Ishikawa (cell line): ENCODE measurements at regions not wholly inside any gene's neighbourhood (a gene's known extent, or its start where the extent isn't known, plus 50 kb on each side); places are given as distances from the start of the nearest gene placed in this dataset.

Experiments used
- CEBPB ChIP-seq: IDR thresholded peaks from 2 replicates; pipeline ENCODE4 v1.6.1; 2012
- CREB1 ChIP-seq: IDR thresholded peaks from 2 replicates; pipeline ENCODE4 v1.6.1; 2012; ENCODE audit warnings: low read depth
- EP300 ChIP-seq: IDR thresholded peaks from 2 replicates; pipeline ENCODE4 v1.6.1; 2012; ENCODE audit warnings: borderline replicate concordance
- NFIC ChIP-seq: IDR thresholded peaks from 2 replicates; pipeline ENCODE4 v1.6.1; 2012
- RAD21 ChIP-seq: IDR thresholded peaks from 2 replicates; pipeline ENCODE4 v1.6.1; 2012; ENCODE audit warnings: low read depth
- TAF1 ChIP-seq: IDR thresholded peaks from 2 replicates; pipeline ENCODE4 v1.6.1; 2012; ENCODE audit warnings: low read depth, mild to moderate bottlenecking
- TCF12 ChIP-seq: IDR thresholded peaks from 2 replicates; pipeline ENCODE4 v1.6.1; 2012; ENCODE audit warnings: low read depth
- TEAD4 ChIP-seq: IDR thresholded peaks from 2 replicates; pipeline ENCODE4 v1.6.1; 2012
- TF ChIP-seq, protein P1 (sequence below): IDR thresholded peaks from 2 replicates; pipeline ENCODE4 v1.6.1; 2012
- TF ChIP-seq, protein P2 (sequence below): IDR thresholded peaks from 2 replicates; pipeline ENCODE4 v1.6.1; 2012
- TF ChIP-seq, protein P3 (sequence below): IDR thresholded peaks from 2 replicates; pipeline ENCODE4 v1.6.1; 2012; ENCODE audit warnings: low read depth, mild to moderate bottlenecking

DNA sequence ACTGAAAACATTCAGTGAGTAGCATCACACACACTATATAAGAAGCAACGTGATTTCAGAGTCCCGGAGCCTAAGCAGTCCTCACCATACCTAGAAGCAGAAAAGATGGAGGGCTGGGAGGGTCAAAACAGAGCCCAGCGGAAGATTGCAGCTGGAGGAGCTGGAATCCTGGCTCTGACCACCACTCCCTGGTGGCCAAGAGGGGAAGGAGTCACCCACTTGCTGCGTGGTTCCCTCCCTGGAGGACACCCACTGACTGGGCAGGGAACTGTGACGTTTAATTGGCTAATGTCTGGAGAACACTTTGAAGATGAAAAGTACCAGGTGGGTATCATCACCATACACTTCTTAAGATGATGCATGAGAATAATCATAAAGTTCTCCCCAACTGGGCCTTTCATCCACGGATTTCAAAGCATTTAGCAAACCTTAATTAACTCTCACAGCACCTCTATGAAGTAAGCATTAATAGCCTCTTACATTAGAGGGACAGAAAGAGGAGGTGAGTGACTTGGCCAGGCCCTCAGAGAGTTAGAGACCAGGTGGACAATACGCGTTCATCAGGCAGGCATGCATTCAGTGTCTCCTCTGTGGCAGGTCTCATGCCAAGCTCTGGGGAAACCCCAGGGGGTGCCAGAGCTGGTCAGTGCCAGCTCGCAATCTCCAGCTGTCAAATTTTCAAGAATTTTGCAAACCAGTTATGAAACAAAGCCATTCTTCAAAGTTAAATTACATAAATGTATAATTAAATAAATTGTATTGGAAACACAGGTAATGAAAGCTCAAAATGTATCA, 137.9 kb downstream of the AXIN2 start:
- TF ChIP-seq TAF1 (no peak), RAD21 (no peak), CREB1 (no peak), EP300 (no peak), NFIC (no peak), CEBPB (no peak), TEAD4 (no peak), TCF12 (no peak)
- TF ChIP-seq, protein P1, sequence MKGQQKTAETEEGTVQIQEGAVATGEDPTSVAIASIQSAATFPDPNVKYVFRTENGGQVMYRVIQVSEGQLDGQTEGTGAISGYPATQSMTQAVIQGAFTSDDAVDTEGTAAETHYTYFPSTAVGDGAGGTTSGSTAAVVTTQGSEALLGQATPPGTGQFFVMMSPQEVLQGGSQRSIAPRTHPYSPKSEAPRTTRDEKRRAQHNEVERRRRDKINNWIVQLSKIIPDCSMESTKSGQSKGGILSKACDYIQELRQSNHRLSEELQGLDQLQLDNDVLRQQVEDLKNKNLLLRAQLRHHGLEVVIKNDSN = no peak
- TF ChIP-seq, protein P2, sequence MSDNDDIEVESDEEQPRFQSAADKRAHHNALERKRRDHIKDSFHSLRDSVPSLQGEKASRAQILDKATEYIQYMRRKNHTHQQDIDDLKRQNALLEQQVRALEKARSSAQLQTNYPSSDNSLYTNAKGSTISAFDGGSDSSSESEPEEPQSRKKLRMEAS = no peak
- TF ChIP-seq, protein P3, sequence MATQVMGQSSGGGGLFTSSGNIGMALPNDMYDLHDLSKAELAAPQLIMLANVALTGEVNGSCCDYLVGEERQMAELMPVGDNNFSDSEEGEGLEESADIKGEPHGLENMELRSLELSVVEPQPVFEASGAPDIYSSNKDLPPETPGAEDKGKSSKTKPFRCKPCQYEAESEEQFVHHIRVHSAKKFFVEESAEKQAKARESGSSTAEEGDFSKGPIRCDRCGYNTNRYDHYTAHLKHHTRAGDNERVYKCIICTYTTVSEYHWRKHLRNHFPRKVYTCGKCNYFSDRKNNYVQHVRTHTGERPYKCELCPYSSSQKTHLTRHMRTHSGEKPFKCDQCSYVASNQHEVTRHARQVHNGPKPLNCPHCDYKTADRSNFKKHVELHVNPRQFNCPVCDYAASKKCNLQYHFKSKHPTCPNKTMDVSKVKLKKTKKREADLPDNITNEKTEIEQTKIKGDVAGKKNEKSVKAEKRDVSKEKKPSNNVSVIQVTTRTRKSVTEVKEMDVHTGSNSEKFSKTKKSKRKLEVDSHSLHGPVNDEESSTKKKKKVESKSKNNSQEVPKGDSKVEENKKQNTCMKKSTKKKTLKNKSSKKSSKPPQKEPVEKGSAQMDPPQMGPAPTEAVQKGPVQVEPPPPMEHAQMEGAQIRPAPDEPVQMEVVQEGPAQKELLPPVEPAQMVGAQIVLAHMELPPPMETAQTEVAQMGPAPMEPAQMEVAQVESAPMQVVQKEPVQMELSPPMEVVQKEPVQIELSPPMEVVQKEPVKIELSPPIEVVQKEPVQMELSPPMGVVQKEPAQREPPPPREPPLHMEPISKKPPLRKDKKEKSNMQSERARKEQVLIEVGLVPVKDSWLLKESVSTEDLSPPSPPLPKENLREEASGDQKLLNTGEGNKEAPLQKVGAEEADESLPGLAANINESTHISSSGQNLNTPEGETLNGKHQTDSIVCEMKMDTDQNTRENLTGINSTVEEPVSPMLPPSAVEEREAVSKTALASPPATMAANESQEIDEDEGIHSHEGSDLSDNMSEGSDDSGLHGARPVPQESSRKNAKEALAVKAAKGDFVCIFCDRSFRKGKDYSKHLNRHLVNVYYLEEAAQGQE = no peak
